ENCODE measurements at regions not wholly inside any gene's neighbourhood (a gene's known extent, or its start where the extent isn't known, plus 50 kb on each side); places are given as distances from the start of the nearest gene placed in this dataset.

DNA sequence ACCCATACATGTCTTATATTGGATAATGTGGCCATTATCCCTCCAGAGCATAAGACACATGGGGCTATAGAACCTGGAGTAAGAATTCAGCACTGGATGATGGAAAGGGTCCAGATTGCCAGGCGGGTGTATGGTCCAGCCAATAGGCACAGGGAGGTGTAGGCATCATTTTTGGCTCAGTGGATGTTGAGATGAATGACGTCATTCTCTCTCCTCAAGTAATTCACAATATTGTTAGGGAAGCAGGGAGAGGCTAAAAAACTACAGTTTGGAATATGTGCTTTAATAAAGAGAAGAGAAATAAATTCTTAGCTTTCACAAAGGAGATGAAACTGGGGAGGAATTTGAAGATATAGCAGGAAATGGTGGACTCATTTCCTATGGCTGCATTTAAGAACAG, 461.1 kb upstream of the GOT2 start:
- TF ChIP-seq, protein P1, sequence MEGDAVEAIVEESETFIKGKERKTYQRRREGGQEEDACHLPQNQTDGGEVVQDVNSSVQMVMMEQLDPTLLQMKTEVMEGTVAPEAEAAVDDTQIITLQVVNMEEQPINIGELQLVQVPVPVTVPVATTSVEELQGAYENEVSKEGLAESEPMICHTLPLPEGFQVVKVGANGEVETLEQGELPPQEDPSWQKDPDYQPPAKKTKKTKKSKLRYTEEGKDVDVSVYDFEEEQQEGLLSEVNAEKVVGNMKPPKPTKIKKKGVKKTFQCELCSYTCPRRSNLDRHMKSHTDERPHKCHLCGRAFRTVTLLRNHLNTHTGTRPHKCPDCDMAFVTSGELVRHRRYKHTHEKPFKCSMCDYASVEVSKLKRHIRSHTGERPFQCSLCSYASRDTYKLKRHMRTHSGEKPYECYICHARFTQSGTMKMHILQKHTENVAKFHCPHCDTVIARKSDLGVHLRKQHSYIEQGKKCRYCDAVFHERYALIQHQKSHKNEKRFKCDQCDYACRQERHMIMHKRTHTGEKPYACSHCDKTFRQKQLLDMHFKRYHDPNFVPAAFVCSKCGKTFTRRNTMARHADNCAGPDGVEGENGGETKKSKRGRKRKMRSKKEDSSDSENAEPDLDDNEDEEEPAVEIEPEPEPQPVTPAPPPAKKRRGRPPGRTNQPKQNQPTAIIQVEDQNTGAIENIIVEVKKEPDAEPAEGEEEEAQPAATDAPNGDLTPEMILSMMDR (IDR thresholded peaks at IDR 0.05), result no peak
- TF ChIP-seq POLR2A (IDR thresholded peaks at IDR 0.05), result no peak
- TF ChIP-seq POLR2AphosphoS5 (IDR thresholded peaks at IDR 0.05), result no peak

Data from upper lobe of left lung (tissue), 4 donors.